Subcutaneous abdominal adipose tissue (tissue), 5 donors: ENCODE measurements at regions not wholly inside any gene's neighbourhood (a gene's known extent, or its start where the extent isn't known, plus 50 kb on each side); places are given as distances from the start of the nearest gene placed in this dataset.
"Not testable (repeated sequence)": the region's sequence is repeated elsewhere in the genome, so short reads cannot be mapped to it uniquely, and the experiment has no call there.

ENCODE experiments used
- H3K27ac ChIP-seq: one replicate; pipeline ENCODE4 v1.7.0; 2013; ENCODE audit warnings: low read depth, mild to moderate bottlenecking, inconsistent platforms, low read length, moderate library complexity
- H3K27me3 ChIP-seq, 5 donors: one replicate each; pipeline ENCODE4 v1.7.0; 2013; ENCODE audit warnings: low read length in 5 of 5, inconsistent platforms in 1 of 5; ENCODE audit not compliant: control insufficient read depth in 5 of 5, insufficient read depth in 4 of 5
- H3K36me3 ChIP-seq, 5 donors: one replicate each; pipeline ENCODE4 v1.7.0; 2013; ENCODE audit warnings: low read length in 5 of 5; ENCODE audit not compliant: control insufficient read depth in 5 of 5, insufficient read depth in 5 of 5
- H3K4me1 ChIP-seq, 5 donors: one replicate each; pipeline ENCODE4 v1.7.0; 2013; ENCODE audit warnings: low read length in 5 of 5, mild to moderate bottlenecking in 3 of 5, moderate library complexity in 1 of 5; ENCODE audit not compliant: control insufficient read depth in 5 of 5, insufficient read depth in 5 of 5
- H3K4me3 ChIP-seq, 5 donors: one replicate each; pipeline ENCODE4 v1.7.0; 2013; ENCODE audit warnings: low read length in 5 of 5, low read depth in 1 of 5
- H3K9ac ChIP-seq, 5 donors: one replicate each; pipeline ENCODE4 v1.7.0; 2013; ENCODE audit warnings: low read length in 5 of 5, mild to moderate bottlenecking in 4 of 5, moderate library complexity in 3 of 5
- H3K9me3 ChIP-seq, 5 donors: one replicate each; pipeline ENCODE4 v1.7.0; 2013; ENCODE audit warnings: low read length in 5 of 5; ENCODE audit not compliant: control insufficient read depth in 5 of 5
- donor health status: healthy.
- donor health status: healthy.
- donor health status: healthy.
- donor health status: healthy.
- donor health status: healthy.

- no peak overlapping the region for H3K4me3 ChIP-seq
- no peaks in the 10 kb centered on the region for H3K27me3 ChIP-seq
- no peaks in the 10 kb centered on the region for H3K36me3 ChIP-seq
Observed at GRCh38 chr1:244306544-244306943, 145.2 kb downstream of the ADSS2 start.

GRCh38 chr1:244309191-244309590 is 142.5 kb downstream of the ADSS2 start:
- not testable (repeated sequence) for H3K27ac ChIP-seq, H3K9me3 ChIP-seq, H3K4me1 ChIP-seq, H3K27me3 ChIP-seq, H3K4me3 ChIP-seq, H3K36me3 ChIP-seq, H3K9ac ChIP-seq

More at GRCh38 chr1:244306544-244306943, 145.2 kb downstream of the ADSS2 start:
- Histone ChIP-seq H3K9ac (no peak overlapping the region), H3K4me1 (no peaks in the 10 kb centered on the region), H3K9me3 (no peaks in the 10 kb centered on the region), H3K27ac (no peak overlapping the region)

GRCh38 chr1:244311784-244312532 is 139.8 kb downstream of the ADSS2 start:
- Histone ChIP-seq H3K4me3 (no peak overlapping the region), H3K9ac (no peak overlapping the region), H3K27ac (no peak overlapping the region), H3K27me3 (no peaks in the 10 kb centered on the region), H3K36me3 (no peaks in the 10 kb centered on the region), H3K4me1 (peaks cover 0 to 3% (median 0%) of the 10 kb centered on the region in 5 donors), H3K9me3 (no peaks in the 10 kb centered on the region)

- Histone ChIP-seq H3K4me1 (peaks cover 0 to 3% (median 0%) of the 10 kb centered on the region in 5 donors), H3K9ac (no peak overlapping the region), H3K27me3 (no peaks in the 10 kb centered on the region), H3K9me3 (no peaks in the 10 kb centered on the region), H3K27ac (no peak overlapping the region), H3K4me3 (no peak overlapping the region), H3K36me3 (no peaks in the 10 kb centered on the region)
Observed at GRCh38 chr1:244313346-244313745, 138.4 kb downstream of the ADSS2 start.

- H3K36me3 ChIP-seq: no peaks in the 10 kb centered on the region
- no peak overlapping the region for H3K9ac ChIP-seq
- peaks cover 0 to 3% (median 0%) of the 10 kb centered on the region in 5 donors for H3K4me1 ChIP-seq
- no peaks in the 10 kb centered on the region for H3K27me3 ChIP-seq
- no peak overlapping the region for H3K27ac ChIP-seq
- H3K9me3 ChIP-seq: no peaks in the 10 kb centered on the region
- no peak overlapping the region for H3K4me3 ChIP-seq
Observed at GRCh38 chr1:244314921-244315559, 136.7 kb downstream of the ADSS2 start.

- no peaks in the 10 kb centered on the region for H3K36me3 ChIP-seq
- H3K4me3 ChIP-seq: no peak overlapping the region
- H3K27me3 ChIP-seq: no peaks in the 10 kb centered on the region
- H3K27ac ChIP-seq: no peak overlapping the region
- H3K4me1 ChIP-seq: peaks cover 0 to 3% (median 0%) of the 10 kb centered on the region in 5 donors
- no peak overlapping the region for H3K9ac ChIP-seq
- H3K9me3 ChIP-seq: no peaks in the 10 kb centered on the region
Observed at GRCh38 chr1:244315996-244316395, 135.7 kb downstream of the ADSS2 start.

GRCh38 chr1:244316407-244316806 is 135.3 kb downstream of the ADSS2 start:
- Histone ChIP-seq H3K27ac (no peak overlapping the region), H3K36me3 (no peaks in the 10 kb centered on the region), H3K9me3 (no peaks in the 10 kb centered on the region), H3K9ac (no peak overlapping the region), H3K4me1 (peaks cover 0 to 3% (median 0%) of the 10 kb centered on the region in 5 donors), H3K4me3 (no peak overlapping the region), H3K27me3 (no peaks in the 10 kb centered on the region)

GRCh38 chr1:244316986-244317655 is 134.6 kb downstream of the ADSS2 start:
- H3K4me1 ChIP-seq: peaks cover 0 to 2% (median 0%) of the 10 kb centered on the region in 5 donors
- H3K27ac ChIP-seq: no peak overlapping the region
- H3K27me3 ChIP-seq: no peaks in the 10 kb centered on the region
- H3K9ac ChIP-seq: no peak overlapping the region
- H3K9me3 ChIP-seq: no peaks in the 10 kb centered on the region
- no peaks in the 10 kb centered on the region for H3K36me3 ChIP-seq
- no peak overlapping the region for H3K4me3 ChIP-seq

- Histone ChIP-seq H3K36me3 (no peaks in the 10 kb centered on the region), H3K27me3 (no peaks in the 10 kb centered on the region), H3K4me3 (no peak overlapping the region), H3K9ac (no peak overlapping the region), H3K27ac (no peak overlapping the region), H3K9me3 (no peaks in the 10 kb centered on the region), H3K4me1 (peaks cover 0 to 8% (median 5%) of the 10 kb centered on the region in 5 donors)
Observed at GRCh38 chr1:244318078-244318477, 133.6 kb downstream of the ADSS2 start.

GRCh38 chr1:244318512-244318911 is 133.2 kb downstream of the ADSS2 start:
- Histone ChIP-seq H3K36me3 (no peaks in the 10 kb centered on the region), H3K4me3 (no peak overlapping the region), H3K4me1 (peaks cover 0 to 10% (median 9%) of the 10 kb centered on the region in 5 donors), H3K27me3 (no peaks in the 10 kb centered on the region), H3K9ac (no peak overlapping the region), H3K9me3 (no peaks in the 10 kb centered on the region), H3K27ac (no peak overlapping the region)
